ENCODE measurements at regions not wholly inside any gene's neighbourhood (a gene's known extent, or its start where the extent isn't known, plus 50 kb on each side); places are given as distances from the start of the nearest gene placed in this dataset.

- H3K4me1 ChIP-seq (ENCODE audit: control insufficient read depth, insufficient read depth, low read length): no peaks in the 10 kb centered on the region; the same call in 1 of the 2 replicates
- H3K9me3 ChIP-seq (ENCODE audit: control insufficient read depth, insufficient read depth, low read depth, low read length): no peaks in the 10 kb centered on the region
- in situ Hi-C loops (cut with HindIII; ENCODE audit: low pct_unique_long_range_greater_than_20kb, low sequenced_read_pairs) (no loop called here), intact Hi-C loops (cut with micrococcal nuclease; ENCODE audit: unreplicated experiment) (no loop called here)
- no peaks in the 10 kb centered on the region for H3K27me3 ChIP-seq (ENCODE audit: control insufficient read depth, insufficient read depth, low read length)
- no peak for DNase-seq (ENCODE audit: low read depth, low spot score)
- CTCF ChIA-PET: no interaction called here
- no peak for ATAC-seq
- H3K36me3 ChIP-seq (ENCODE audit: control insufficient read depth, insufficient read depth, low read length): no peaks in the 10 kb centered on the region
- no TSS peak for BruUV-seq (replicated peaks)
- POLR2A ChIA-PET: no interaction called here
- H3K27ac ChIP-seq (ENCODE audit: low read length): no peak overlapping the region
- TF ChIP-seq POLR2AphosphoS5 (IDR thresholded peaks at IDR 0.05; ENCODE audit: low read depth, low read length) (no peak), SIN3A (IDR thresholded peaks at IDR 0.05; ENCODE audit: borderline replicate concordance, insufficient read depth, low read depth, low read length) (no peak), TCF7L2 (IDR thresholded peaks at IDR 0.05; ENCODE audit: low read depth, low read length) (no peak), CTCF (IDR thresholded peaks at IDR 0.05) (no peak), REST (IDR thresholded peaks at IDR 0.05; ENCODE audit: insufficient read depth in 1 of 2, low read depth in 2 of 2, low read length in 1 of 2) (no peak)
- no peak overlapping the region for H3K4me3 ChIP-seq (ENCODE audit: low read depth in 2 of 2, low read length in 2 of 2)
Measured at GRCh38 chr2:215851082-215851481, 162.3 kb downstream of the MREG start.

- in situ Hi-C loops (cut with HindIII; ENCODE audit: low pct_unique_long_range_greater_than_20kb, low sequenced_read_pairs) (no loop called here), intact Hi-C loops (cut with micrococcal nuclease; ENCODE audit: unreplicated experiment) (no loop called here)
- no peak for TF ChIP-seq CTCF (IDR thresholded peaks at IDR 0.05)
- TF ChIP-seq TCF7L2 (IDR thresholded peaks at IDR 0.05; ENCODE audit: low read depth, low read length): no peak
- TF ChIP-seq POLR2AphosphoS5 (IDR thresholded peaks at IDR 0.05; ENCODE audit: low read depth, low read length): no peak
- no TSS peak for BruUV-seq (replicated peaks)
- CTCF ChIA-PET: no interaction called here
- Histone ChIP-seq H3K36me3 (ENCODE audit: control insufficient read depth, insufficient read depth, low read length) (no peaks in the 10 kb centered on the region), H3K27me3 (ENCODE audit: control insufficient read depth, insufficient read depth, low read length) (no peaks in the 10 kb centered on the region), H3K4me3 (ENCODE audit: low read depth in 2 of 2, low read length in 2 of 2) (no peak overlapping the region), H3K9me3 (ENCODE audit: control insufficient read depth, insufficient read depth, low read depth, low read length) (no peaks in the 10 kb centered on the region), H3K27ac (ENCODE audit: low read length) (no peak overlapping the region), H3K4me1 (ENCODE audit: control insufficient read depth, insufficient read depth, low read length) (no peaks in the 10 kb centered on the region; the same call in 1 of the 2 replicates)
- DNase-seq (ENCODE audit: low read depth, low spot score) (no peak), ATAC-seq (no peak)
- POLR2A ChIA-PET: no interaction called here
Measured at GRCh38 chr2:215850380-215850779, 163.0 kb downstream of the MREG start.
